ENCODE measurements at regions not wholly inside any gene's neighbourhood (a gene's known extent, or its start where the extent isn't known, plus 50 kb on each side); places are given as distances from the start of the nearest gene placed in this dataset.
A peak's percentile ranks its signal among the peaks of the same experiment; 100 is the strongest.

GRCh38 chrX:97685753-97686152, 802.0 kb downstream of the RPA4 start:
- TF ChIP-seq CTCF (IDR thresholded peaks at IDR 0.05), result peak; percentile 16 to 60
- no peak for DNase-seq (ENCODE audit: low spot score)
- Histone ChIP-seq H3K9me3 (no peaks in the 10 kb centered on the region), H3K27ac (no peak overlapping the region), H3K36me3 (no peaks in the 10 kb centered on the region), H3K4me3 (no peak overlapping the region), H3K27me3 (no peaks in the 10 kb centered on the region), H3K4me1 (no peaks in the 10 kb centered on the region)

- Histone ChIP-seq H3K27ac (no peak overlapping the region), H3K9me3 (no peaks in the 10 kb centered on the region), H3K36me3 (no peaks in the 10 kb centered on the region), H3K27me3 (no peaks in the 10 kb centered on the region), H3K4me3 (no peak overlapping the region), H3K4me1 (no peaks in the 10 kb centered on the region)
- TF ChIP-seq CTCF (IDR thresholded peaks at IDR 0.05), result no peak
- no peak for DNase-seq (ENCODE audit: low spot score)
Measured at GRCh38 chrX:97691901-97692455, 808.3 kb downstream of the RPA4 start.

- TF ChIP-seq CTCF (IDR thresholded peaks at IDR 0.05), result no peak
- Histone ChIP-seq H3K27me3 (no peaks in the 10 kb centered on the region), H3K4me3 (no peak overlapping the region), H3K4me1 (no peaks in the 10 kb centered on the region), H3K27ac (no peak overlapping the region), H3K36me3 (no peaks in the 10 kb centered on the region), H3K9me3 (no peaks in the 10 kb centered on the region)
- no peak for DNase-seq (ENCODE audit: low spot score)
Measured at GRCh38 chrX:97692575-97692974, 808.9 kb downstream of the RPA4 start.

GRCh38 chrX:97700547-97700946, 816.8 kb downstream of the RPA4 start:
- H3K4me3 ChIP-seq, result no peak overlapping the region
- H3K9me3 ChIP-seq, result no peaks in the 10 kb centered on the region
- no peak for DNase-seq (ENCODE audit: low spot score)
- no peaks in the 10 kb centered on the region for H3K36me3 ChIP-seq
- H3K4me1 ChIP-seq, result no peaks in the 10 kb centered on the region
- H3K27ac ChIP-seq, result no peak overlapping the region
- H3K27me3 ChIP-seq, result no peaks in the 10 kb centered on the region
- no peak for TF ChIP-seq CTCF (IDR thresholded peaks at IDR 0.05)

- H3K27me3 ChIP-seq, result no peaks in the 10 kb centered on the region
- DNase-seq (ENCODE audit: low spot score), result no peak
- H3K36me3 ChIP-seq, result no peaks in the 10 kb centered on the region
- no peak overlapping the region for H3K27ac ChIP-seq
- H3K9me3 ChIP-seq, result no peaks in the 10 kb centered on the region
- TF ChIP-seq CTCF (IDR thresholded peaks at IDR 0.05), result no peak
- no peaks in the 10 kb centered on the region for H3K4me1 ChIP-seq
- H3K4me3 ChIP-seq, result no peak overlapping the region
Measured at GRCh38 chrX:97704474-97704873, 820.8 kb downstream of the RPA4 start.

GRCh38 chrX:97704881-97705280, 821.2 kb downstream of the RPA4 start:
- no peaks in the 10 kb centered on the region for H3K4me1 ChIP-seq
- DNase-seq (ENCODE audit: low spot score), result no peak
- H3K36me3 ChIP-seq, result no peaks in the 10 kb centered on the region
- no peak for TF ChIP-seq CTCF (IDR thresholded peaks at IDR 0.05)
- H3K4me3 ChIP-seq, result no peak overlapping the region
- no peak overlapping the region for H3K27ac ChIP-seq
- H3K27me3 ChIP-seq, result no peaks in the 10 kb centered on the region
- no peaks in the 10 kb centered on the region for H3K9me3 ChIP-seq

Data from right atrium auricular region (tissue), 2 donors.